Keratinocyte (primary cell): ENCODE measurements at regions not wholly inside any gene's neighbourhood (a gene's known extent, or its start where the extent isn't known, plus 50 kb on each side); places are given as distances from the start of the nearest gene placed in this dataset.

Experiments
- DNase-seq: peaks from one replicate; pipeline ENCODE4 v3.0.0-alpha.2; 2011; ENCODE audit warnings: low read depth, missing footprints, low spot score
- FAIRE-seq: peaks from 2 replicates; lab custom pipeline; 2011; peaks lifted over from hg19 to GRCh38; lab: Jason Lieb, UNC
- H2AFZ ChIP-seq: 2 replicates; pipeline ENCODE4 v1.6.0; 2012; ENCODE audit warnings: low read length, control low read depth, inconsistent platforms; ENCODE audit not compliant: control insufficient read depth
- H3K27ac ChIP-seq: 2 replicates; pipeline ENCODE4 v1.5.1; 2011; ENCODE audit warnings: low read length; ENCODE audit not compliant: control insufficient read depth, insufficient read depth
- H3K27me3 ChIP-seq: 3 replicates; pipeline ENCODE4 v1.6.0; 2011; ENCODE audit warnings: low read length; ENCODE audit not compliant: control insufficient read depth, insufficient read depth; ENCODE audit errors: extremely low read depth
- H3K36me3 ChIP-seq, 2 experiments: 2 replicates in 1 of 2; 3 replicates in 1 of 2; pipeline ENCODE4 v1.5.1; 2011; ENCODE audit warnings: low read length in 2 of 2, mild to moderate bottlenecking in 1 of 2; ENCODE audit not compliant: control insufficient read depth in 2 of 2, insufficient read depth in 2 of 2; ENCODE audit errors: extremely low read depth in 1 of 2
- H3K4me1 ChIP-seq: 3 replicates; pipeline ENCODE4 v1.5.1; 2011; ENCODE audit warnings: low read length; ENCODE audit not compliant: control insufficient read depth, insufficient read depth; ENCODE audit errors: extremely low read depth
- H3K4me2 ChIP-seq: 3 replicates; pipeline ENCODE4 v1.6.0; 2011; ENCODE audit warnings: low read depth, low read length; ENCODE audit not compliant: control insufficient read depth, insufficient read depth; ENCODE audit errors: extremely low read depth
- H3K4me3 ChIP-seq, 3 experiments: fragments of 200-600 bp in 1 of 3; sonication (generic) in 1 of 3; 2 replicates in 2 of 3; 3 replicates in 1 of 3; pipeline ENCODE4 v1.5.1; 2011 to 2016; ENCODE audit warnings: low read length in 3 of 3, mild to moderate bottlenecking in 3 of 3, control low read depth in 2 of 3, inconsistent platforms in 1 of 3, low read depth in 1 of 3, mixed read lengths in 1 of 3, mixed run types in 1 of 3, moderate library complexity in 1 of 3; ENCODE audit not compliant: control insufficient read depth in 2 of 3, insufficient read depth in 2 of 3; ENCODE audit errors: extremely low read depth in 1 of 3
- H3K79me2 ChIP-seq: 2 replicates; pipeline ENCODE4 v1.6.0; 2012; ENCODE audit warnings: low read length; ENCODE audit not compliant: control insufficient read depth, insufficient read depth
- H3K9ac ChIP-seq: 3 replicates; pipeline ENCODE4 v1.6.0; 2011; ENCODE audit warnings: low read length; ENCODE audit not compliant: control insufficient read depth, insufficient read depth; ENCODE audit errors: extremely low read depth
- H3K9me1 ChIP-seq: 3 replicates; pipeline ENCODE4 v1.6.0; 2011; ENCODE audit warnings: low read length; ENCODE audit not compliant: control insufficient read depth, insufficient read depth; ENCODE audit errors: extremely low read depth
- H3K9me3 ChIP-seq: 2 replicates; pipeline ENCODE4 v1.5.1; 2012; ENCODE audit warnings: low read depth, low read length; ENCODE audit not compliant: control insufficient read depth
- H4K20me1 ChIP-seq: 3 replicates; pipeline ENCODE4 v1.6.0; 2011; ENCODE audit warnings: low read length; ENCODE audit not compliant: control insufficient read depth, insufficient read depth; ENCODE audit errors: extremely low read depth
- EZH2 ChIP-seq: IDR thresholded peaks from one replicate; pipeline ENCODE4 v1.6.1; 2012; ENCODE audit warnings: inconsistent platforms, mild to moderate bottlenecking, low read length, moderate library complexity
- dilution Hi-C: fragments of 300-500 bp; cut with MboI; formaldehyde crosslinking; loops from one replicate; pipeline ENCODE4 v1.7.0; 2020; ENCODE audit warnings: low sequenced_read_pairs; ENCODE audit not compliant: extremely low pct_ligation_motif_present
- TF ChIP-seq, protein P1 (sequence below), 3 experiments: IDR thresholded peaks in 1 of 3; conservative IDR thresholded peaks in 1 of 3; optimal IDR thresholded peaks in 1 of 3; 2 replicates in 2 of 3; 3 replicates in 1 of 3; pipeline versions ENCODE3 to v1.5.1; 2011; ENCODE audit warnings: low read length in 3 of 3, mild to moderate bottlenecking in 3 of 3, moderate library complexity in 2 of 3, control low read depth in 1 of 3, inconsistent platforms in 1 of 3; ENCODE audit not compliant: insufficient read depth in 2 of 3; ENCODE audit errors: extremely low read depth in 1 of 3

DNA sequence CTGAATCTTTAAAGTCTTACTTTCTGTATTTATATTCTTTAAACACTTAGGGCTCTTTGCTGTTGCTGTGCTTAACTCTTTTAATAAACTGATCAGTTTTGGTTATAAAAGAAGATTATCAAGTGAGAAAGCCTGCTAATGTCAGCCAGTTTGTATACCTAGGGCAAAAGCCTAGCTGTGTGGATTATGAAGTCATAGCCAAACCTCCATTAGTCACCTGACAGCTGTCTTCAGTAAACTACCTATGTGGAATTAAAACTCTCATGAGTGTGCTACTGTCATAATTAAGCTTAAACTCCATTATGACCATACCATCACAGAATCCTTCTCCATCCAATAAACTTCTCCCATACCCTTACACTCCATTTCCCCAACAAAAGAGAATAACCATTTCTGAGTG is 762.7 kb downstream of the NTRK3 start:
- Histone ChIP-seq H3K4me2 (no peak overlapping the region), H4K20me1 (no peaks in the 10 kb centered on the region), H3K9me1 (no peaks in the 10 kb centered on the region), H3K9me3 (no peaks in the 10 kb centered on the region), H3K4me3 (no peak overlapping the region), H3K27me3 (no peaks in the 10 kb centered on the region), H3K27ac (no peak overlapping the region), H3K79me2 (no peaks in the 10 kb centered on the region), H3K4me1 (no peaks in the 10 kb centered on the region), H3K36me3 (no peaks in the 10 kb centered on the region), H3K9ac (no peak overlapping the region), H2AFZ (no peak overlapping the region)
- dilution Hi-C loops: no loop called here
- FAIRE-seq (no peak), DNase-seq (no peak)
- TF ChIP-seq EZH2: no peak
- TF ChIP-seq, protein P1, sequence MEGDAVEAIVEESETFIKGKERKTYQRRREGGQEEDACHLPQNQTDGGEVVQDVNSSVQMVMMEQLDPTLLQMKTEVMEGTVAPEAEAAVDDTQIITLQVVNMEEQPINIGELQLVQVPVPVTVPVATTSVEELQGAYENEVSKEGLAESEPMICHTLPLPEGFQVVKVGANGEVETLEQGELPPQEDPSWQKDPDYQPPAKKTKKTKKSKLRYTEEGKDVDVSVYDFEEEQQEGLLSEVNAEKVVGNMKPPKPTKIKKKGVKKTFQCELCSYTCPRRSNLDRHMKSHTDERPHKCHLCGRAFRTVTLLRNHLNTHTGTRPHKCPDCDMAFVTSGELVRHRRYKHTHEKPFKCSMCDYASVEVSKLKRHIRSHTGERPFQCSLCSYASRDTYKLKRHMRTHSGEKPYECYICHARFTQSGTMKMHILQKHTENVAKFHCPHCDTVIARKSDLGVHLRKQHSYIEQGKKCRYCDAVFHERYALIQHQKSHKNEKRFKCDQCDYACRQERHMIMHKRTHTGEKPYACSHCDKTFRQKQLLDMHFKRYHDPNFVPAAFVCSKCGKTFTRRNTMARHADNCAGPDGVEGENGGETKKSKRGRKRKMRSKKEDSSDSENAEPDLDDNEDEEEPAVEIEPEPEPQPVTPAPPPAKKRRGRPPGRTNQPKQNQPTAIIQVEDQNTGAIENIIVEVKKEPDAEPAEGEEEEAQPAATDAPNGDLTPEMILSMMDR (optimal IDR thresholded peaks at IDR 0.05 in 1 of 3, IDR thresholded peaks at IDR 0.05 in 1 of 3, conservative IDR thresholded peaks at IDR 0.05 in 1 of 3; ENCODE audit: extremely low read depth in 1 of 3, insufficient read depth in 2 of 3, low read length in 3 of 3): no peak

DNA sequence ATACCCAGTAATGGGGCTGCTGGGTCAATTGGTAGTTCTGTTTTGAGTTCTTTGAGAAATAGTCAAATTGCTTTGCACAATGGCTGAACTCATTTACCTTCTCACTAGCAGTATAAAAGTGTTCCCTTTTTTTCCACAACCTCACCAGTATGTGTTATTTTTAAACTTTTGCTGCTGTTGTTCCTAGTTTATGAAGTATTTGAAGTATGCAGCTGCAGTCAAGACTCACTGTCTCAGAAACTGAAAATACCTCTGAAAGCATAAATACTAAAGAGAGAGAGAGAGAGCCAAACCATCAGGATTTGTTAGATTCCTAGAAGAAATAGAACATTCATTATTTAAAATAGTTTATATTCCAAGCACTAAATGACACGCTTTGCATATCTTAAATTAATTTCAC is 764.2 kb downstream of the NTRK3 start:
- no peaks in the 10 kb centered on the region for H4K20me1 ChIP-seq
- H3K4me1 ChIP-seq: no peaks in the 10 kb centered on the region
- no peak overlapping the region for H2AFZ ChIP-seq
- dilution Hi-C loops: no loop called here
- H3K9me1 ChIP-seq: no peaks in the 10 kb centered on the region
- H3K36me3 ChIP-seq: no peaks in the 10 kb centered on the region
- no peak overlapping the region for H3K9ac ChIP-seq
- no peaks in the 10 kb centered on the region for H3K9me3 ChIP-seq
- no peak overlapping the region for H3K4me2 ChIP-seq
- TF ChIP-seq EZH2: no peak
- TF ChIP-seq, protein P1 (optimal IDR thresholded peaks at IDR 0.05 in 1 of 3, IDR thresholded peaks at IDR 0.05 in 1 of 3, conservative IDR thresholded peaks at IDR 0.05 in 1 of 3; ENCODE audit: extremely low read depth in 1 of 3, insufficient read depth in 2 of 3, low read length in 3 of 3): no peak
- H3K4me3 ChIP-seq: no peak overlapping the region
- no peaks in the 10 kb centered on the region for H3K27me3 ChIP-seq
- FAIRE-seq: no peak
- no peak for DNase-seq
- no peak overlapping the region for H3K27ac ChIP-seq
- H3K79me2 ChIP-seq: no peaks in the 10 kb centered on the region
